ENCODE measurements at regions not wholly inside any gene's neighbourhood (a gene's known extent, or its start where the extent isn't known, plus 50 kb on each side); places are given as distances from the start of the nearest gene placed in this dataset.

GRCh38 chr4:22246847-22247246, 269.0 kb downstream of the ADGRA3 start:
- no peaks in the 10 kb centered on the region for H3K9me3 ChIP-seq (ENCODE audit: control insufficient read depth, low read length, poor library complexity, severe bottlenecking)
- Mint-ChIP-seq H3K4me3 (no peak overlapping the region), H3K36me3 (ENCODE audit: low read depth) (no peaks in the 10 kb centered on the region), H3K4me1 (no peaks in the 10 kb centered on the region), H3K27ac (no peak overlapping the region), H3K27me3 (no peaks in the 10 kb centered on the region)
- ATAC-seq, result no peak
- no peak for DNase-seq

GRCh38 chr4:22245294-22245693, 270.6 kb downstream of the ADGRA3 start:
- H3K27me3 Mint-ChIP-seq, result no peaks in the 10 kb centered on the region

GRCh38 chr4:22241415-22241814, 274.5 kb downstream of the ADGRA3 start:
- DNase-seq (no peak), ATAC-seq (no peak)
- Mint-ChIP-seq H3K36me3 (ENCODE audit: low read depth) (no peaks in the 10 kb centered on the region), H3K4me1 (no peaks in the 10 kb centered on the region), H3K27ac (no peak overlapping the region), H3K27me3 (no peaks in the 10 kb centered on the region), H3K4me3 (no peak overlapping the region)
- no peaks in the 10 kb centered on the region for H3K9me3 ChIP-seq (ENCODE audit: control insufficient read depth, low read length, poor library complexity, severe bottlenecking)

More at GRCh38 chr4:22245294-22245693, 270.6 kb downstream of the ADGRA3 start:
- no peaks in the 10 kb centered on the region for H3K36me3 Mint-ChIP-seq (ENCODE audit: low read depth)
- no peak overlapping the region for H3K27ac Mint-ChIP-seq
- H3K4me1 Mint-ChIP-seq, result no peaks in the 10 kb centered on the region
- no peaks in the 10 kb centered on the region for H3K9me3 ChIP-seq (ENCODE audit: control insufficient read depth, low read length, poor library complexity, severe bottlenecking)
- ATAC-seq (no peak), DNase-seq (no peak)
- no peak overlapping the region for H3K4me3 Mint-ChIP-seq

- Mint-ChIP-seq H3K27me3 (no peaks in the 10 kb centered on the region), H3K27ac (no peak overlapping the region), H3K4me1 (no peaks in the 10 kb centered on the region), H3K36me3 (ENCODE audit: low read depth) (no peaks in the 10 kb centered on the region), H3K4me3 (no peak overlapping the region)
- DNase-seq (no peak), ATAC-seq (no peak)
- H3K9me3 ChIP-seq (ENCODE audit: control insufficient read depth, low read length, poor library complexity, severe bottlenecking), result no peaks in the 10 kb centered on the region
These were observed 275.1 kb downstream of the ADGRA3 start for GRCh38 chr4:22240814-22241213.

GRCh38 chr4:22238742-22239141, 277.1 kb downstream of the ADGRA3 start:
- Mint-ChIP-seq H3K4me3 (no peak overlapping the region), H3K27ac (no peak overlapping the region), H3K27me3 (no peaks in the 10 kb centered on the region), H3K4me1 (no peaks in the 10 kb centered on the region), H3K36me3 (ENCODE audit: low read depth) (no peaks in the 10 kb centered on the region)
- ATAC-seq, result no peak
- no peak for DNase-seq
- no peaks in the 10 kb centered on the region for H3K9me3 ChIP-seq (ENCODE audit: control insufficient read depth, low read length, poor library complexity, severe bottlenecking)

GRCh38 chr4:22237846-22238494, 277.9 kb downstream of the ADGRA3 start:
- H3K4me1 Mint-ChIP-seq, result no peaks in the 10 kb centered on the region
- DNase-seq (no peak), ATAC-seq (no peak)
- no peak overlapping the region for H3K27ac Mint-ChIP-seq
- H3K36me3 Mint-ChIP-seq (ENCODE audit: low read depth), result no peaks in the 10 kb centered on the region
- no peaks in the 10 kb centered on the region for H3K9me3 ChIP-seq (ENCODE audit: control insufficient read depth, low read length, poor library complexity, severe bottlenecking)
- H3K27me3 Mint-ChIP-seq, result no peaks in the 10 kb centered on the region
- no peak overlapping the region for H3K4me3 Mint-ChIP-seq

GRCh38 chr4:22237155-22237751, 278.6 kb downstream of the ADGRA3 start:
- Mint-ChIP-seq H3K36me3 (ENCODE audit: low read depth) (no peaks in the 10 kb centered on the region), H3K27ac (no peak overlapping the region), H3K4me1 (no peaks in the 10 kb centered on the region), H3K4me3 (no peak overlapping the region), H3K27me3 (no peaks in the 10 kb centered on the region)
- no peaks in the 10 kb centered on the region for H3K9me3 ChIP-seq (ENCODE audit: control insufficient read depth, low read length, poor library complexity, severe bottlenecking)
- peak; percentile 42 for ATAC-seq
- no peak for DNase-seq

- no peak overlapping the region for H3K4me3 Mint-ChIP-seq
- ATAC-seq (no peak), DNase-seq (no peak)
- no peak overlapping the region for H3K27ac Mint-ChIP-seq
- H3K9me3 ChIP-seq (ENCODE audit: control insufficient read depth, low read length, poor library complexity, severe bottlenecking), result no peaks in the 10 kb centered on the region
- H3K4me1 Mint-ChIP-seq, result no peaks in the 10 kb centered on the region
- no peaks in the 10 kb centered on the region for H3K27me3 Mint-ChIP-seq
- H3K36me3 Mint-ChIP-seq (ENCODE audit: low read depth), result no peaks in the 10 kb centered on the region
These were observed 280.2 kb downstream of the ADGRA3 start for GRCh38 chr4:22235698-22236097.

GRCh38 chr4:22233230-22233629, 282.6 kb downstream of the ADGRA3 start:
- H3K9me3 ChIP-seq (ENCODE audit: control insufficient read depth, low read length, poor library complexity, severe bottlenecking), result no peaks in the 10 kb centered on the region
- no peak for ATAC-seq
- no peaks in the 10 kb centered on the region for H3K27me3 Mint-ChIP-seq
- no peak overlapping the region for H3K4me3 Mint-ChIP-seq
- no peak for DNase-seq
- H3K4me1 Mint-ChIP-seq, result no peaks in the 10 kb centered on the region
- H3K27ac Mint-ChIP-seq, result no peak overlapping the region
- no peaks in the 10 kb centered on the region for H3K36me3 Mint-ChIP-seq (ENCODE audit: low read depth)

- no peak for DNase-seq
- ATAC-seq, result no peak
- H3K27ac Mint-ChIP-seq, result no peak overlapping the region
- H3K9me3 ChIP-seq (ENCODE audit: control insufficient read depth, low read length, poor library complexity, severe bottlenecking), result no peaks in the 10 kb centered on the region
- H3K4me3 Mint-ChIP-seq, result no peak overlapping the region
- H3K4me1 Mint-ChIP-seq, result no peaks in the 10 kb centered on the region
- H3K27me3 Mint-ChIP-seq, result no peaks in the 10 kb centered on the region
- no peaks in the 10 kb centered on the region for H3K36me3 Mint-ChIP-seq (ENCODE audit: low read depth)
These were observed 272.4 kb upstream of the KCNIP4 start for GRCh38 chr4:22220965-22221364.

GRCh38 chr4:22217480-22217879, 268.9 kb upstream of the KCNIP4 start:
- Mint-ChIP-seq H3K4me3 (no peak overlapping the region), H3K4me1 (no peaks in the 10 kb centered on the region), H3K36me3 (ENCODE audit: low read depth) (peaks cover under 1% of the 10 kb centered on the region), H3K27me3 (no peaks in the 10 kb centered on the region), H3K27ac (no peak overlapping the region)
- DNase-seq (no peak), ATAC-seq (no peak)
- no peaks in the 10 kb centered on the region for H3K9me3 ChIP-seq (ENCODE audit: control insufficient read depth, low read length, poor library complexity, severe bottlenecking)

- DNase-seq, result no peak
These were observed 267.7 kb upstream of the KCNIP4 start for GRCh38 chr4:22216278-22216677.

GRCh38 chr4:22215084-22215483, 266.5 kb upstream of the KCNIP4 start:
- no peak overlapping the region for H3K4me3 Mint-ChIP-seq
- H3K4me1 Mint-ChIP-seq, result no peaks in the 10 kb centered on the region
- H3K36me3 Mint-ChIP-seq (ENCODE audit: low read depth), result peaks cover 2% of the 10 kb centered on the region
- H3K27ac Mint-ChIP-seq, result no peak overlapping the region
- H3K9me3 ChIP-seq (ENCODE audit: control insufficient read depth, low read length, poor library complexity, severe bottlenecking), result no peaks in the 10 kb centered on the region
- DNase-seq, result no peak
- no peaks in the 10 kb centered on the region for H3K27me3 Mint-ChIP-seq
- no peak for ATAC-seq

More at GRCh38 chr4:22216278-22216677, 267.7 kb upstream of the KCNIP4 start:
- no peak for ATAC-seq
- H3K27ac Mint-ChIP-seq, result no peak overlapping the region
- no peaks in the 10 kb centered on the region for H3K9me3 ChIP-seq (ENCODE audit: control insufficient read depth, low read length, poor library complexity, severe bottlenecking)
- H3K4me1 Mint-ChIP-seq, result no peaks in the 10 kb centered on the region
- no peak overlapping the region for H3K4me3 Mint-ChIP-seq
- peaks cover 2% of the 10 kb centered on the region for H3K36me3 Mint-ChIP-seq (ENCODE audit: low read depth)
- no peaks in the 10 kb centered on the region for H3K27me3 Mint-ChIP-seq

- no peaks in the 10 kb centered on the region for H3K4me1 Mint-ChIP-seq
- H3K4me3 Mint-ChIP-seq, result no peak overlapping the region
- no peak overlapping the region for H3K27ac Mint-ChIP-seq
- no peak for ATAC-seq
- no peak for DNase-seq
- no peaks in the 10 kb centered on the region for H3K36me3 Mint-ChIP-seq (ENCODE audit: low read depth)
- no peaks in the 10 kb centered on the region for H3K27me3 Mint-ChIP-seq
- H3K9me3 ChIP-seq (ENCODE audit: control insufficient read depth, low read length, poor library complexity, severe bottlenecking), result no peaks in the 10 kb centered on the region
These were observed 255.1 kb upstream of the KCNIP4 start for GRCh38 chr4:22203711-22204011.

Data from T-helper 17 cell (primary cell).